ENCODE measurements at regions not wholly inside any gene's neighbourhood (a gene's known extent, or its start where the extent isn't known, plus 50 kb on each side); places are given as distances from the start of the nearest gene placed in this dataset.

- TF ChIP-seq, protein P1, sequence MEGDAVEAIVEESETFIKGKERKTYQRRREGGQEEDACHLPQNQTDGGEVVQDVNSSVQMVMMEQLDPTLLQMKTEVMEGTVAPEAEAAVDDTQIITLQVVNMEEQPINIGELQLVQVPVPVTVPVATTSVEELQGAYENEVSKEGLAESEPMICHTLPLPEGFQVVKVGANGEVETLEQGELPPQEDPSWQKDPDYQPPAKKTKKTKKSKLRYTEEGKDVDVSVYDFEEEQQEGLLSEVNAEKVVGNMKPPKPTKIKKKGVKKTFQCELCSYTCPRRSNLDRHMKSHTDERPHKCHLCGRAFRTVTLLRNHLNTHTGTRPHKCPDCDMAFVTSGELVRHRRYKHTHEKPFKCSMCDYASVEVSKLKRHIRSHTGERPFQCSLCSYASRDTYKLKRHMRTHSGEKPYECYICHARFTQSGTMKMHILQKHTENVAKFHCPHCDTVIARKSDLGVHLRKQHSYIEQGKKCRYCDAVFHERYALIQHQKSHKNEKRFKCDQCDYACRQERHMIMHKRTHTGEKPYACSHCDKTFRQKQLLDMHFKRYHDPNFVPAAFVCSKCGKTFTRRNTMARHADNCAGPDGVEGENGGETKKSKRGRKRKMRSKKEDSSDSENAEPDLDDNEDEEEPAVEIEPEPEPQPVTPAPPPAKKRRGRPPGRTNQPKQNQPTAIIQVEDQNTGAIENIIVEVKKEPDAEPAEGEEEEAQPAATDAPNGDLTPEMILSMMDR (IDR thresholded peaks at IDR 0.05; ENCODE audit: low read depth, low read length) = no peak
- TF ChIP-seq EZH2phosphoT487 (IDR thresholded peaks at IDR 0.05; ENCODE audit: low read depth) = no peak
Measured at GRCh38 chr1:187415065-187415464, 586.3 kb downstream of the PLA2G4A start.

Measured in OCI-LY3 (cell line).